Mammary epithelial cell (primary cell): ENCODE measurements at regions not wholly inside any gene's neighbourhood (a gene's known extent, or its start where the extent isn't known, plus 50 kb on each side); places are given as distances from the start of the nearest gene placed in this dataset.

Source experiments
- EZH2 ChIP-seq: IDR thresholded peaks from 2 replicates; pipeline ENCODE4 v1.6.1; 2012; ENCODE audit warnings: low read length, inconsistent platforms, borderline replicate concordance
- TF ChIP-seq, protein P1 (sequence below), 2 donors: IDR thresholded peaks in 1 of 2; conservative IDR thresholded peaks in 1 of 2; 2 replicates each; pipeline ENCODE4 v1.5.1; 2011 to 2012; ENCODE audit warnings: inconsistent platforms in 2 of 2, low read length in 2 of 2, mild to moderate bottlenecking in 2 of 2, control low read depth in 1 of 2, low read depth in 1 of 2; ENCODE audit not compliant: insufficient read depth in 1 of 2; ENCODE audit errors: extremely low read depth in 1 of 2

DNA sequence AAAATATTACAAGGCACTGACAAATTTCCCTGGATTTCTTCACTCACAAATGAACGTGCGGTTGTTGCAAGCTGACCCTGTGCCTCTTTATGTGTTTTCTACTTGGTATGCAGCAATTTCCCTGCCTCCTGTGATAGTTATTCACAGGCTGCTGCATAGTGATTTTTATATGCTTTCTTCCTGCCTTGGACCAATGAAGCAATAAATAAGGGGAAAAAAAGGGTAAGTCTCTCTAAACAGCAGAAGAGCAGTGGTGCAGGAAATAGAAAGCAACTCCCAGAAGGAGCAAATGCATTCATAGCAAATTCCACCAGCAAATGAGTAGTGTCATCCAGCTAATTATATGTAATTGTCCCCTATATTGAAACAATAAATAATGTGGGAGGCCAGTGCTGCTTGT, 737.9 kb downstream of the GALC start:
- no peak for TF ChIP-seq EZH2
- TF ChIP-seq, protein P1, sequence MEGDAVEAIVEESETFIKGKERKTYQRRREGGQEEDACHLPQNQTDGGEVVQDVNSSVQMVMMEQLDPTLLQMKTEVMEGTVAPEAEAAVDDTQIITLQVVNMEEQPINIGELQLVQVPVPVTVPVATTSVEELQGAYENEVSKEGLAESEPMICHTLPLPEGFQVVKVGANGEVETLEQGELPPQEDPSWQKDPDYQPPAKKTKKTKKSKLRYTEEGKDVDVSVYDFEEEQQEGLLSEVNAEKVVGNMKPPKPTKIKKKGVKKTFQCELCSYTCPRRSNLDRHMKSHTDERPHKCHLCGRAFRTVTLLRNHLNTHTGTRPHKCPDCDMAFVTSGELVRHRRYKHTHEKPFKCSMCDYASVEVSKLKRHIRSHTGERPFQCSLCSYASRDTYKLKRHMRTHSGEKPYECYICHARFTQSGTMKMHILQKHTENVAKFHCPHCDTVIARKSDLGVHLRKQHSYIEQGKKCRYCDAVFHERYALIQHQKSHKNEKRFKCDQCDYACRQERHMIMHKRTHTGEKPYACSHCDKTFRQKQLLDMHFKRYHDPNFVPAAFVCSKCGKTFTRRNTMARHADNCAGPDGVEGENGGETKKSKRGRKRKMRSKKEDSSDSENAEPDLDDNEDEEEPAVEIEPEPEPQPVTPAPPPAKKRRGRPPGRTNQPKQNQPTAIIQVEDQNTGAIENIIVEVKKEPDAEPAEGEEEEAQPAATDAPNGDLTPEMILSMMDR (conservative IDR thresholded peaks at IDR 0.05 in 1 of 2, IDR thresholded peaks at IDR 0.05 in 1 of 2; ENCODE audit: extremely low read depth in 1 of 2, insufficient read depth in 1 of 2, low read depth in 1 of 2, low read length in 2 of 2), result no peak
